Common myeloid progenitor, CD34-positive (primary cell): ENCODE measurements at regions not wholly inside any gene's neighbourhood (a gene's known extent, or its start where the extent isn't known, plus 50 kb on each side); places are given as distances from the start of the nearest gene placed in this dataset.

Source experiments
- CTCF ChIA-PET: fragments of 350-600 bp; sonication (Branson Sonifier 250); formaldehyde crosslinking; loops from one replicate; lab custom pipeline; 2021; ENCODE audit warnings: antibody characterized with exemption; lab: Charles Lee
- POLR2A ChIA-PET: fragments of 350-600 bp; sonication (Branson Sonifier 250); formaldehyde crosslinking; loops from one replicate; lab custom pipeline; 2021; ENCODE audit warnings: antibody characterized with exemption; lab: Charles Lee
- DNase-seq, 3 donors: peaks; one replicate each; pipeline versions ENCODE4 v3.0.0 to v3.0.0-alpha.2; 2013
- H3K27ac ChIP-seq, 2 experiments: 1 replicate in 1 of 2; 2 replicates in 1 of 2; pipeline ENCODE4 v1.7.0; 2013; ENCODE audit warnings: inconsistent platforms in 2 of 2, low read length in 2 of 2, mild to moderate bottlenecking in 2 of 2, low read depth in 1 of 2, moderate library complexity in 1 of 2; ENCODE audit not compliant: severe bottlenecking in 2 of 2, insufficient read depth in 1 of 2, poor library complexity in 1 of 2
- H3K27me3 ChIP-seq, 5 experiments: replicated peaks in 2 of 5; 1 replicate in 3 of 5; 2 replicates in 2 of 5; pipeline versions ENCODE4 v1.6.1 to v1.7.0; 2013; ENCODE audit warnings: low read length in 4 of 5, mild to moderate bottlenecking in 2 of 5, moderate library complexity in 2 of 5, inconsistent platforms in 1 of 5; ENCODE audit not compliant: insufficient read depth in 5 of 5, control insufficient read depth in 4 of 5
- H3K36me3 ChIP-seq, 4 experiments: 1 replicate in 2 of 4; 2 replicates in 2 of 4; pipeline versions ENCODE4 v1.6.1 to v1.7.0; 2013; ENCODE audit warnings: low read length in 3 of 4, control low read depth in 1 of 4, mild to moderate bottlenecking in 1 of 4; ENCODE audit not compliant: control insufficient read depth in 4 of 4, insufficient read depth in 4 of 4
- H3K4me1 ChIP-seq, 4 experiments: 1 replicate in 3 of 4; 2 replicates in 1 of 4; pipeline versions ENCODE4 v1.6.1 to v1.7.1; 2013; ENCODE audit warnings: low read length in 3 of 4, mild to moderate bottlenecking in 3 of 4, control low read depth in 1 of 4, inconsistent platforms in 1 of 4, moderate library complexity in 1 of 4; ENCODE audit not compliant: control insufficient read depth in 4 of 4, insufficient read depth in 4 of 4; ENCODE audit errors: control extremely low read depth in 1 of 4
- H3K4me3 ChIP-seq, 7 experiments: 1 replicate in 4 of 7; 2 replicates in 3 of 7; pipeline versions ENCODE4 v1.5.1 to v1.7.0; 2013; ENCODE audit warnings: mild to moderate bottlenecking in 7 of 7, low read length in 6 of 7, moderate library complexity in 6 of 7, inconsistent platforms in 2 of 7, low read depth in 2 of 7, control low read depth in 1 of 7; ENCODE audit not compliant: insufficient read depth in 4 of 7, control insufficient read depth in 1 of 7; ENCODE audit errors: extremely low read depth in 1 of 7
- H3K9me3 ChIP-seq, 5 experiments: 1 replicate in 4 of 5; 2 replicates in 1 of 5; pipeline versions ENCODE4 v1.6.1 to v1.7.1; 2013; ENCODE audit warnings: low read length in 4 of 5, mild to moderate bottlenecking in 2 of 5, inconsistent platforms in 1 of 5, low read depth in 1 of 5, moderate library complexity in 1 of 5; ENCODE audit not compliant: control insufficient read depth in 4 of 5, insufficient read depth in 2 of 5; ENCODE audit errors: control extremely low read depth in 1 of 5
- WGBS: methylation state at CpG from one replicate; pipeline ENCODE4 v1.1.5; 2013; ENCODE audit not compliant: insufficient coverage; 5-methylcytosine and 5-hydroxymethylcytosine counted together

DNA sequence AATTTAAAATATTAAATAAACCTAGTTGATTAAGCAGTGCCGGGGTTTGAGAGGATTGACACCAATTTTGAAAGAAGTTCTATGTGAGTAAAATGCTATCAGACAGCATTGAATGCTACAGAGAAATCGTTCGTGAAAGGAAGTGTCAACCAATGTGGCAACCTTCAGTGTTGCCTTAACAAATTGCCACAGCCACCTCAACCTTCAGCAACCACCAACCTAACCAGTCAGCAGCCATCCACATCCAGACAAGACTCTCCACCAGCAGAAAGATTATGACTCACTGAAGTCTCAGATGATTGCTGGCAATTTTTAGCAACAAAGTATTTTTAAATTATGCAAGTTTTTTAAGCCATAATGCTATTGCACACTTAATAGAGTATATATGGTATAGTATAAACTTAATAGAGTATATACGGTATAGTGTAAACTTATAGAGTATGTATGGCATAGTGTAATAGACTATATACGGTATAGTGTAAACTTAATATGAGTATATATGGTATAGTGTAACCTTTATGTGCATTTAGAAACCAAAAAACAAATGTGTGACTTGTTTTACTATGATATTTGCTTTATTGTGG lies 65.3 kb upstream of the ID4 start:
- Histone ChIP-seq H3K9me3 (no peaks in the 10 kb centered on the region), H3K27me3 (no peaks in the 10 kb centered on the region), H3K27ac (no peak overlapping the region), H3K36me3 (no peaks in the 10 kb centered on the region), H3K4me3 (no peak overlapping the region), H3K4me1 (no peaks in the 10 kb centered on the region)
- no CpG with 5 or more reads among the region's 5 CpGs for WGBS
- ChIA-PET POLR2A (no interaction called here), CTCF (no interaction called here)
- DNase-seq = peak in 2 of 3 donors; percentile 6 to 37

- H3K4me1 ChIP-seq = no peaks in the 10 kb centered on the region
- no peaks in the 10 kb centered on the region for H3K36me3 ChIP-seq
- H3K4me3 ChIP-seq = no peak overlapping the region
- no peaks in the 10 kb centered on the region for H3K9me3 ChIP-seq
- no peaks in the 10 kb centered on the region for H3K27me3 ChIP-seq
- ChIA-PET POLR2A (no interaction called here), CTCF (interaction anchor here (0.9 kb wide), 1 partner anchor 28 kb away, joined by 3 read pairs; no protein-coding TSS in a partner anchor)
- H3K27ac ChIP-seq = no peak overlapping the region
- DNase-seq = no peak
Observed at GRCh38 chr6:19772891-19773290, 64.3 kb upstream of the ID4 start.

DNA sequence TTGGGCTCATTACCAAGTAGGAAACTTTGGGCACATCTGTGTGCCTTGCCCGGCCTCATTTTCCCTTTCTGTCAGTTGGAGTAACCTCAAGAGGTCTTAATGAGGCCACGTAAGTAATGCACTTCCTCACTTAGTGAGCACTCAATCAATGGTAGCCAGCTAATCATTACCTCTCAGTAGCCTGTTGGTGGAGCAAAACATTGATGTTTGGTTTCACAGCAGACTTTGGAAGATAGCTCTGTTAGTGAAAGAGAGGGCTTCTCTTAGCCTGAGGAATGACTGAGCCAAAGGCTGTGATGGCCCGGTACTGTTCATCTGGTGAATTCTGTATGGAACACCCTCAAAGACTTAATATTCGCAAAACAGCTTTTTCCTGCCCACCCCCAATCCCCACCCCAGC lies 55.9 kb upstream of the ID4 start:
- Histone ChIP-seq H3K4me1 (no peaks in the 10 kb centered on the region), H3K9me3 (no peaks in the 10 kb centered on the region), H3K4me3 (no peak overlapping the region), H3K36me3 (no peaks in the 10 kb centered on the region), H3K27me3 (no peaks in the 10 kb centered on the region), H3K27ac (no peak overlapping the region)
- DNase-seq = no peak
- ChIA-PET POLR2A (no interaction called here), CTCF (no interaction called here)
- 75% methylated on average over 3 of the region's 4 CpGs for WGBS

- no peaks in the 10 kb centered on the region for H3K36me3 ChIP-seq
- DNase-seq = no peak
- no peak overlapping the region for H3K27ac ChIP-seq
- H3K27me3 ChIP-seq = no peaks in the 10 kb centered on the region
- H3K4me3 ChIP-seq = no peak overlapping the region
- H3K9me3 ChIP-seq = no peaks in the 10 kb centered on the region
- no peaks in the 10 kb centered on the region for H3K4me1 ChIP-seq
- POLR2A ChIA-PET = no interaction called here
- CTCF ChIA-PET = no interaction called here
- WGBS = 100% methylated on average over 3 of the region's 3 CpGs
Observed at GRCh38 chr6:19782588-19782987, 54.6 kb upstream of the ID4 start.
